Endothelial cell (in vitro differentiated cells): ENCODE measurements at regions not wholly inside any gene's neighbourhood (a gene's known extent, or its start where the extent isn't known, plus 50 kb on each side); places are given as distances from the start of the nearest gene placed in this dataset.

Experiments used
- DNase-seq: peaks from one replicate; pipeline ENCODE4 v3.0.0; 2021; ENCODE audit warnings: low spot score
- H3K27ac Mint-ChIP-seq: one replicate; pipeline ENCODE4 v1.8.0; 2021; ENCODE audit warnings: mixed read lengths, inconsistent platforms; ENCODE audit not compliant: unreplicated experiment
- H3K27me3 Mint-ChIP-seq: one replicate; pipeline ENCODE4 v1.8.0; 2021; ENCODE audit warnings: mild to moderate bottlenecking, moderate library complexity, mixed read lengths, inconsistent platforms; ENCODE audit not compliant: unreplicated experiment
- H3K36me3 Mint-ChIP-seq: one replicate; pipeline ENCODE4 v1.8.0; 2021; ENCODE audit warnings: mild to moderate bottlenecking, low read depth, mixed read lengths, inconsistent platforms; ENCODE audit not compliant: unreplicated experiment
- H3K4me1 Mint-ChIP-seq: one replicate; pipeline ENCODE4 v1.8.0; 2021; ENCODE audit warnings: mild to moderate bottlenecking, mixed read lengths, inconsistent platforms; ENCODE audit not compliant: unreplicated experiment
- H3K4me3 Mint-ChIP-seq: one replicate; pipeline ENCODE4 v1.8.0; 2021; ENCODE audit warnings: mild to moderate bottlenecking, mixed read lengths, inconsistent platforms; ENCODE audit not compliant: unreplicated experiment
- H3K9me3 Mint-ChIP-seq: one replicate; pipeline ENCODE4 v1.8.0; 2021; ENCODE audit warnings: mixed read lengths, inconsistent platforms; ENCODE audit not compliant: unreplicated experiment
- CTCF ChIP-seq: fragments of 200-600 bp; sonication (generic); IDR thresholded peaks from one replicate; pipeline ENCODE4 v1.5.0; 2021; ENCODE audit warnings: antibody characterized with exemption; ENCODE audit not compliant: unreplicated experiment

- Mint-ChIP-seq H3K27ac (no peak overlapping the region), H3K4me1 (no peaks in the 10 kb centered on the region), H3K4me3 (no peak overlapping the region), H3K36me3 (no peaks in the 10 kb centered on the region), H3K9me3 (no peaks in the 10 kb centered on the region), H3K27me3 (no peaks in the 10 kb centered on the region)
- no peak for TF ChIP-seq CTCF
- DNase-seq, result no peak
Measured at GRCh38 chr16:60681043-60681442, 1355.2 kb downstream of the CDH8 start.

GRCh38 chr16:60675022-60675421, 1361.2 kb downstream of the CDH8 start:
- Mint-ChIP-seq H3K36me3 (no peaks in the 10 kb centered on the region), H3K4me3 (no peak overlapping the region), H3K27me3 (no peaks in the 10 kb centered on the region), H3K27ac (no peak overlapping the region), H3K4me1 (no peaks in the 10 kb centered on the region), H3K9me3 (no peaks in the 10 kb centered on the region)
- DNase-seq, result no peak
- TF ChIP-seq CTCF, result no peak

DNA sequence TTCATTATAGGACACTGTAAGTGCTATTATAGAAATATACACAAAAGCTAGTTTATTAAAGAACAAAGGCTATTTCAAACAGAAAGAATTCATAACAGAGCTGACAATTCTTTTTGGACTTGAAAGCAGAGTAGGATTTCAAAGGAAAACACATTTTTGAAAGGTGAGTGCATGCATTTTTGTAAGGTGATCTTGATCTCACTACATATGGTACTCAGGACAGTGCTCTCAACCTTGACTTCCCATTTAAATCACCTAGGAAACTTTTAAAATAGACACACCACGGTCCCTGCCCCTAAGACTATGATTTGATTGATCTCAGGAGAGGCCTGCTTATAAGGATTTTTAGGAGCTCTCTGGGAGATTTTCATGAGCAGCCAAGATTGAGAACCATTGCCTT, 1362.0 kb downstream of the CDH8 start:
- Mint-ChIP-seq H3K36me3 (no peaks in the 10 kb centered on the region), H3K4me1 (no peaks in the 10 kb centered on the region), H3K27ac (no peak overlapping the region), H3K9me3 (no peaks in the 10 kb centered on the region), H3K4me3 (no peak overlapping the region), H3K27me3 (no peaks in the 10 kb centered on the region)
- no peak for DNase-seq
- TF ChIP-seq CTCF, result no peak

DNA sequence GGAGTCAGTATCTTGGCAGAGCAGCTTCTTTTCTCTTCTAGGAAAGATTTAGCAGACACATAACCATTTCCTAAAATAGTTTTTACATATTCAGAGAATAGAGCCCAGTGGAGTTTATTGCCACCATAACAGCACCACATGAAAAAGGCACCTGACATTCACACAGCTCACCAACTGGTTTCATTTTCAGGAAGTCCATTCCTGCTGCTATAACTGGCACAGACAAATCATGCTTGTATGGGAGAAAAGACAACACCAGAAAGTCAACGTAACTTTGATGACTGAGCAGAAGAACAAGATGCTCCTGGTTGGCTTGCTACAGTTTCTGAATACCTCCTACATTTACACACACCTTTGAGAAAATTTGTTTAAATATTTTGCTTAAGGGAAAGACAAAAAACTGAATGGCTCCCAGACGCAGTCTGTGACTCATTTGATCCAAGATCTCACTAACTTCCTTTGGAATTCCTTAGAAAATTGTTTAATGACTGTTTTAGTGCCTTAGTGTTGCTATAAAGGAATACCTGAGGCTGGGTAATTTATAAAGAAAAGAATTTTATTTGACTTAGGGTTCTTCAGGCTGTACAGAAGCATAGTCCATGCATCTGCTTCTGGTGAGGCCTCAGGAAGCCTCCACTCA, 1380.6 kb downstream of the CDH8 start:
- Mint-ChIP-seq H3K4me1 (peaks cover 4% of the 10 kb centered on the region), H3K4me3 (no peak overlapping the region), H3K36me3 (no peaks in the 10 kb centered on the region), H3K9me3 (no peaks in the 10 kb centered on the region), H3K27ac (no peak overlapping the region), H3K27me3 (peaks cover 1% of the 10 kb centered on the region)
- TF ChIP-seq CTCF, result no peak
- DNase-seq, result no peak

- Mint-ChIP-seq H3K9me3 (no peaks in the 10 kb centered on the region), H3K4me3 (no peak overlapping the region), H3K36me3 (no peaks in the 10 kb centered on the region), H3K27me3 (peaks cover 1% of the 10 kb centered on the region), H3K27ac (no peak overlapping the region), H3K4me1 (peaks cover 4% of the 10 kb centered on the region)
- TF ChIP-seq CTCF, result no peak
- no peak for DNase-seq
Measured at GRCh38 chr16:60651346-60651745, 1384.9 kb downstream of the CDH8 start.
